ENCODE measurements at regions not wholly inside any gene's neighbourhood (a gene's known extent, or its start where the extent isn't known, plus 50 kb on each side); places are given as distances from the start of the nearest gene placed in this dataset.
A peak's percentile ranks its signal among the peaks of the same experiment; 100 is the strongest.

GRCh38 chr6:138577151-138577915 lies 78.0 kb upstream of the NHSL1 start:
- Histone ChIP-seq H3K9ac (ENCODE audit: insufficient read depth, low read length) (no peak overlapping the region), H3K79me2 (ENCODE audit: control insufficient read depth, insufficient read depth, low read length) (no peaks in the 10 kb centered on the region), H3K4me3 (replicated peaks in 1 of 4; ENCODE audit: control extremely low read depth in 1 of 4, insufficient read depth in 1 of 4, low read depth in 3 of 4, low read length in 4 of 4) (no peak overlapping the region), H3K27ac (ENCODE audit: insufficient read depth, low read length) (no peak overlapping the region), H3K9me3 (ENCODE audit: control insufficient read depth, insufficient read depth, low read depth, low read length) (no peaks in the 10 kb centered on the region), H3K4me1 (ENCODE audit: control insufficient read depth, extremely low read depth, insufficient read depth, low read length) (no peaks in the 10 kb centered on the region), H3K4me2 (ENCODE audit: extremely low read depth, insufficient read depth, low read length) (no peak overlapping the region), H3K36me3 (ENCODE audit: control insufficient read depth, insufficient read depth, low read length) (no peaks in the 10 kb centered on the region), H4K20me1 (ENCODE audit: control insufficient read depth, extremely low read depth, insufficient read depth, low read length) (no peaks in the 10 kb centered on the region), H3K27me3 (ENCODE audit: control insufficient read depth, insufficient read depth, low read length) (no peaks in the 10 kb centered on the region), H2AFZ (ENCODE audit: low read length) (no peak overlapping the region)
- TF ChIP-seq EZH2 (IDR thresholded peaks at IDR 0.05; ENCODE audit: low read length, missing control alignments) (no peak), CTCF (conservative IDR thresholded peaks at IDR 0.05 in 1 of 2, IDR thresholded peaks at IDR 0.05 in 1 of 2; ENCODE audit: low read depth in 1 of 2, low read length in 2 of 2) (no peak)
- peak in 1 of 2 donors; percentile 47 for DNase-seq (ENCODE audit: low read depth in 2 of 2)

GRCh38 chr6:138580040-138580439 lies 80.7 kb upstream of the NHSL1 start:
- no peaks in the 10 kb centered on the region for H3K79me2 ChIP-seq (ENCODE audit: control insufficient read depth, insufficient read depth, low read length)
- H2AFZ ChIP-seq (ENCODE audit: low read length) = no peak overlapping the region
- H3K9ac ChIP-seq (ENCODE audit: insufficient read depth, low read length) = no peak overlapping the region
- no peak overlapping the region for H3K4me2 ChIP-seq (ENCODE audit: extremely low read depth, insufficient read depth, low read length)
- no peaks in the 10 kb centered on the region for H3K4me1 ChIP-seq (ENCODE audit: control insufficient read depth, extremely low read depth, insufficient read depth, low read length)
- H3K4me3 ChIP-seq (replicated peaks in 1 of 4; ENCODE audit: control extremely low read depth in 1 of 4, insufficient read depth in 1 of 4, low read depth in 3 of 4, low read length in 4 of 4) = no peak overlapping the region
- no peaks in the 10 kb centered on the region for H3K9me3 ChIP-seq (ENCODE audit: control insufficient read depth, insufficient read depth, low read depth, low read length)
- no peak for DNase-seq (ENCODE audit: low read depth in 2 of 2)
- no peaks in the 10 kb centered on the region for H4K20me1 ChIP-seq (ENCODE audit: control insufficient read depth, extremely low read depth, insufficient read depth, low read length)
- no peaks in the 10 kb centered on the region for H3K27me3 ChIP-seq (ENCODE audit: control insufficient read depth, insufficient read depth, low read length)
- no peak overlapping the region for H3K27ac ChIP-seq (ENCODE audit: insufficient read depth, low read length)
- no peaks in the 10 kb centered on the region for H3K36me3 ChIP-seq (ENCODE audit: control insufficient read depth, insufficient read depth, low read length)
- TF ChIP-seq EZH2 (IDR thresholded peaks at IDR 0.05; ENCODE audit: low read length, missing control alignments) = no peak
- TF ChIP-seq CTCF (conservative IDR thresholded peaks at IDR 0.05 in 1 of 2, IDR thresholded peaks at IDR 0.05 in 1 of 2; ENCODE audit: low read depth in 1 of 2, low read length in 2 of 2) = no peak

- H2AFZ ChIP-seq (ENCODE audit: low read length) = no peak overlapping the region
- no peak overlapping the region for H3K9ac ChIP-seq (ENCODE audit: insufficient read depth, low read length)
- H3K79me2 ChIP-seq (ENCODE audit: control insufficient read depth, insufficient read depth, low read length) = no peaks in the 10 kb centered on the region
- no peak overlapping the region for H3K4me2 ChIP-seq (ENCODE audit: extremely low read depth, insufficient read depth, low read length)
- DNase-seq (ENCODE audit: low read depth in 2 of 2) = no peak
- no peaks in the 10 kb centered on the region for H3K27me3 ChIP-seq (ENCODE audit: control insufficient read depth, insufficient read depth, low read length)
- H3K9me3 ChIP-seq (ENCODE audit: control insufficient read depth, insufficient read depth, low read depth, low read length) = no peaks in the 10 kb centered on the region
- no peaks in the 10 kb centered on the region for H4K20me1 ChIP-seq (ENCODE audit: control insufficient read depth, extremely low read depth, insufficient read depth, low read length)
- H3K4me1 ChIP-seq (ENCODE audit: control insufficient read depth, extremely low read depth, insufficient read depth, low read length) = no peaks in the 10 kb centered on the region
- H3K27ac ChIP-seq (ENCODE audit: insufficient read depth, low read length) = no peak overlapping the region
- TF ChIP-seq CTCF (conservative IDR thresholded peaks at IDR 0.05 in 1 of 2, IDR thresholded peaks at IDR 0.05 in 1 of 2; ENCODE audit: low read depth in 1 of 2, low read length in 2 of 2) = no peak
- TF ChIP-seq EZH2 (IDR thresholded peaks at IDR 0.05; ENCODE audit: low read length, missing control alignments) = no peak
- no peaks in the 10 kb centered on the region for H3K36me3 ChIP-seq (ENCODE audit: control insufficient read depth, insufficient read depth, low read length)
- no peak overlapping the region for H3K4me3 ChIP-seq (replicated peaks in 1 of 4; ENCODE audit: control extremely low read depth in 1 of 4, insufficient read depth in 1 of 4, low read depth in 3 of 4, low read length in 4 of 4)
These were observed 81.5 kb upstream of the NHSL1 start for GRCh38 chr6:138580801-138581200.
